Skin of body (tissue), 1 donor: ENCODE measurements at regions not wholly inside any gene's neighbourhood (a gene's known extent, or its start where the extent isn't known, plus 50 kb on each side); places are given as distances from the start of the nearest gene placed in this dataset.

Experiments used
- DNase-seq: peaks from one replicate; lab custom pipeline; 2025; lab: John Stamatoyannopoulos, UW

DNA sequence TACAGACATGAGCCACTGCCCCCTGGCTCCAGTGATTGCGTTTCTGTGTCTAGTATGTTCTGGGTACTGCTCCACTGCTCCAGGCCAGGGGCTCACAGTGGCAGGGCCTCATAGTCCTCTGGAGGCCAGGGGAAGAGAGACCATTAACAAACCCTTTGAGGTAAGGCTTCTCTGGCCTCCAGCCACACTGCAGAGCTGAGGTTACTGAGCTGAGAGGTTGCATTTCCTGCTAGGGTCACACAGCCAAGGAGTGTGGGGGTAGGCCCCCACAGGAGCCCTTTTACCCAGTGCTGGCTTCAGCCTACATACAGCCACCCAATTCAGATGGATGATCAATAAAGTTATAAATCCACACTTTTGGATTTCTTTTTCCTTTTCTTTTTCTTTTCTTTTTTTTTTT lies 50.4 kb upstream of the DLX4 start:
- DNase-seq, result no peak
